ENCODE measurements at regions not wholly inside any gene's neighbourhood (a gene's known extent, or its start where the extent isn't known, plus 50 kb on each side); places are given as distances from the start of the nearest gene placed in this dataset.
"Not testable (repeated sequence)": the region's sequence is repeated elsewhere in the genome, so short reads cannot be mapped to it uniquely, and the experiment has no call there.

DNA sequence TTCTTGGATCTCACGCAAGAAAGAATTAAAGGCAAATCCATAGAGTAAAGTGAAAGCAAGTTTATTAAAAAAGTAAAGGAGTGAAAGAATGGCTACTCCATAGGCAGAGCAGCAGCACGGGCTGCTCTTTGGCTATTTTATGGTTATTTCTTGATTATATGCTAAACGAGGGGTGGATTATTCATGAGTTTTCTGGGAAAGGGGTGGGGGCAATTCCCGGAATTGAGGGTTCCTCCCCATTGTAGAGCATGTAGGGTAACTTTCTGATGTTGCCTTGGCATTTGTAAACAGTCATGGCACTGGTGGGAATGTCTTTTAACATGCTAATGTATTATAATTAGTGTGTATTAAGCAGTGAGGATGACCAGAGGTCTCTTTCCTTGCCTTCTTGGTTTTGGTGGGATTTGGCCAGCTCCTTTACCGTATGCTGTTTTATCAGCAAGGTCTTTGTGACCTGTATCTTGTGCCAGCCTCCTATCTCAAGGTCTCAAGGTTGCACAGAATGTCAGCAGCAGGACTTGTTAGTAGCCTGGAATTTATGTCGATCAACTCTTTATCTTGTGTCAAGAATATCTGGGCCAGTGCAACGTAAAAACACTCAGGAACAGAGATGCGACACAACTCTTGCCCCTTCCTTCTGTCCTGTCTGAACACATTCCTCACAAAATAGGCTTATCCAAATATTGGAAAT lies 931.4 kb downstream of the QKI start:
- DNase-seq: no peak

DNA sequence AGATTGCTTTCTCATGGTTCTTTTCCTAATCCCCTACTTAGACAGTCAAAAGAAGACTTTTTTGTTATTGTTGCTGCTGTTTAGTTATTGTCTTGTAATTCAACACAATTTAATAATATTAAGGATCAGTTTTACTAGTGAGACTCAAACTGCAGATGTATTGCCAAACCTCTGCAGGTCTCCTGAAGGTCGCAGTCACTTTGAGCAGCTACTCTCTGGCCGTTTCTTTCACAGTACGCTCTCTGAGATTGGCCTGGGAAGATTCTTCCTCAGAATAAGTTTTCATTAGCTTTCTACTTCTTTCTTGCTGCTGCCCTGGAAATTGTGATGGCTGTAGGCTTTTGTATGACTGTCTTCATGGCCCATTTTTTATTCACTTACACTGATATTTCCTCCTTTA lies 930.8 kb downstream of the QKI start:
- DNase-seq: no peak

DNA sequence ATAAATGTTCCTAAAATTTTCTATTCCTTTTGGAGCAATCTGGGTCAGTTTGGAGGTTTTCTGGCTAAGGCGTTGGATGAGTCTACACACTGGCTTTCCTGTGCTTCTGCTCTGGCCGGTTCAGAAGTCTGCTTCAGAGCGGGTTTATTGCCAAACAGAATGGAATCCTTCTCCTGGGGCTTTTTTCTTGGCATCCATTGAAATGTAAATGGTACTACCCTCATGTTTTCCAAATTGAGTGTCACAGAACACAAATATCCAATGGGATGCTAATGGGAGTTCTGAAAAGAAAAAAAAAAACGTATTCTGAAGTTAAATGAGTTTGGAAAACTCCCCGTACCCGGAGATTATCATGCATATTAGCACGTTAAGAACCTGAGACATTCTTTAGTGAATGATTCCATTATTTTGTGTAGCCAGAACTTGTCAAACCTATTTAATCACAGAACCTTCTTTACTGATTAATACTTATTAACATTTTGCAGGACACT lies 930.3 kb downstream of the QKI start:
- no peak for DNase-seq

DNA sequence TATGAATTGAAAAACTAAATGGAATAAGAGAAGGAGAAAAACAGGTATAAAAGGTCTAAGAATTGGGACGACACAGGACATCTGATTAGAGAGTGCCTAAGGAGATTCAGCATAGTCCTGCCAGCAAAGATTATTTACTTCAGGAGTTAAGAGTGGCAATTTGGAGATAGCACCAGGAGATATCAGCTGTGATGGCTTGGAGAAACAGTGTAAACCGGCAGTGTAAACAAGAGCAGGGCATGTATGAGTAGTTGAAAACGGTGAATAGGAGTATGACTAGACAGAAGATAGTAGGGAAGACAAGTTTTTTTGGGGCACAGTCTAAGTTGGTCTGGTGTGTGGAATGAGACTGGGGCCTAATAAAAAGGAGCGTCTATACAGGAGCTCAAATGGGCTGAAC lies 924.9 kb downstream of the QKI start:
- DNase-seq: not testable (repeated sequence)

DNA sequence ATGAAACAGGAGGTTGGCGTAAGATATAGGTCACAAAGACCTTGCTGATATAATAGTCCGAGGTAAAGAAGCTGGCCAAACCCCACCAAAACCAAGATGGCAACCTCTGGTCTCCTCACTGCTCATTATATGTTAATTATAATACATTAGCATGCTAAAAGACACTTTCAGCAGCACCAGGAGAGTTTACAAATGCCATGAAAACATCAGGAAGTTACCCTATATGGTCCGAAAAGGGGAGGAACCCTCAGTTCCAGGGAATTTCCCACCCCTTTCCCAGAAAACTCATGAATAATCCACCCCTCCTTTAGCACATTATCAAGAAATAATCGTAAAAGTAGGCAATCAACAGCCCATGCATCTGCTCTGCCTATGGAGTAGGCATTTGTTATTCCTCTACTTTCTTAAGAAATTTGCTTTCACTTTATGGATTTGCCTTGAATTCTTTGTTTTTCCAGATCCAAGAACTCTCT lies 923.4 kb downstream of the QKI start:
- DNase-seq: no peak

DNA sequence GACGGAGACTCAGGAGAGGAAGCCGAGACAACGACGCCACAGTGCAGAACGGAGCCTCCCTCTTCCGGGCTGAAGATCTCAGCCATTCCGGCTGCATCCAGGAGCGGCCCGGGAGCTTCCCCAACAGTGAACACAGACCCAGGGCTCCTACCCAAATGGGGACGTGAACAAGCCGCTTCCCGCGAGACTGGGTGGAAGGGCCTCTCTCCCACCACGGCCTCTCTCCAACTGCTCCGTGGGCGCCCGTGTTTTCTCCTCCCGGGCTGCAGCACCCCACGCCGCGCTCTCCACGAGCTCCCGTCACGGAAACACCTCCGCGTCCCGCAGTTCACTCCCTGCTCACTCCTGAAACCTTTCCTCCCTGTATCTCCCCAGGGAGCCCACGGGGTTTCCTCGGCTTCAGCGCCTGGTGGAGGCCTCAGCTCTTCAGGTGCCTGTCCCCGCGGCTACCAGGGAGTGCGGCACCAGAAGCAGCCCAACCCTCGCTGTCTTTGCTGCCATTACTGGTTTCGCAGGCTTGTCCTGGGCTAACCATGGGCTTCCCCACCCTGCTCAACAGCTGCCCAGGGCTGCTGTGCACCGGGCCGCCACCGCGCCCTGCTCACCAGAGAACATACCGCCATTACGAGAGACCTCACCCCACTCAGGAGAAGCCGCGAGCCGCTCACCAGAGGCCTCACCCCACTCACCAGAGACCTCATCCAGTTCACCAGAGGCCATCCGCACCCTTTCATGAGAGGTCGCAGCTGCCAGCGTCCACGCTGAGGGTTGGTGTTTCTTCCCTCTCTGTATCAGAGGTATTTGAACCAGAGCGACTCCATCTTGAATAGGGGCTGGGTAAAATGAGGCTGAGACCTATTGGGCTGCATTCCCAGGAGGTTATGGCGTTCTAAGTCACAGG lies 922.8 kb downstream of the QKI start:
- no peak for DNase-seq

DNA sequence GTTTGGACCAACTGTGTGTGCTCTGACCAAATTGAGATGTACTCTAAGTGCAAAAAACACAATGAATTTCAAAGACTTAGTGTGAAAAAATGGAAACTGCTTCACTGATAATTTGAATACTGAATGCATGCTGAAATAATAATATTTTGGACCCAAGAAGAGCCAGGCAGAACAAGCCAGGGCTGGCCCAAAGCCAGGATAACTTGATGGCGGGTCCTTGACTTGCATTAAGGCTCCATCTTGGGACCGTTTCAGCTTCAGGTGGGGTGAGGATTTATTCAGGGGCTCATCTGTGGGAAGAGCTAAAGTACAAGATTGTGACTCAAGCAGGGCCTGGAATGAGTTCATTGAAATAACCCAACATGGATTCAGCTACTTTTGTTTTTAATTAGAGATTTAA lies 921.9 kb downstream of the QKI start:
- no peak for DNase-seq

DNA sequence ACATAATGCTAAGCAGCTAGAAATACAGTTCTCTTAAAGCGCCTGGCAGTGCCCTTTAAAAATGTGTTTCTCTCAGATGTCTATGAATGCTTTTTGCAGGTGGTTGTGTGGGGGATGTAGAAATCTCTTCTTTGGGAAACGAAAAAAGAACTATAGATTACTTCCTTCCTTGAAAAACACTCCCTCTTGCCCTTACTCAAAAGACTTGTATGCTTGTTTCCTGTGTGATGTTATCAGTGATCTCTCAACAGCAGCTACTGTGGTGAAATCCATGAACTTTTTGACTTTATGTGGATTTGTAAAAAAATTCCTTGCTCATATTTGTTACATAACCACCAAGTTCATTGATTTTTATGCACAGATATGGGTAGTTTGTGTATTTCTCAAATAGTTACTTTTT lies 916.5 kb downstream of the QKI start:
- DNase-seq: no peak

DNA sequence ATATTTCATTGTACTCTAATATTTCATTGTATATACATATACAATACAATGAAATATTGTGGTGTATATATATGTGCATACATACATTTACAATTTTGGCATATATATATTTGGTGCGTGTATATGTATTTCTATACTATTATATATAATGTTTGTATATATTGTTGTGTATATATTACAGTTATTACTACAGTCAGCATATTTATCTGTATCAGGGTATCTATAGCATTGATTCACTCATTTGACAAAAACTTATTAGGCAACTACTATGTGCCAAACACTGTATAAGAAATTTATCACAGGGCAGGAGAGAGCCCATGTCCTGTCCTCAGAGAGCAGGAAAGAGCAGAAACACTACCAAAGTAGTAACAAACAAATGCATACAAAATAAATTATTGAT lies 910.6 kb downstream of the QKI start:
- DNase-seq: no peak

DNA sequence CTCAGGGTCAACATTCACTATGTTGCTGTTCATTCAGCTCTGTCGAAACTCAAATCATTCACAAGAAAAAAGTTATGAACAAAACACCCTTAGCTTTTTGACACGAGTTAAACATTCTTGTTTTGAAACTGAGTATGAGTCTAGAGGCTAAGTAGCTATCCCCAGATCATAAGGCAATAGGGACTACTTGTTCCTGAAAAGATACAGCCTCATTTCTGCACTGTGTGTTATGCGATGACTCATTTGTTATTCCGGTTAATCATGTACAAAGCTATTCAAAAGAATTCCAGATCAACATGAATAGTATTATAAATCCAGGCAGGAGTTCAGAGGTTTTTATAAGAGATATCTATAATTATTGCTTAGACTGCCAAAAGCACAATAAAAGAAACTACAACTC lies 908.0 kb downstream of the QKI start:
- no peak for DNase-seq

DNA sequence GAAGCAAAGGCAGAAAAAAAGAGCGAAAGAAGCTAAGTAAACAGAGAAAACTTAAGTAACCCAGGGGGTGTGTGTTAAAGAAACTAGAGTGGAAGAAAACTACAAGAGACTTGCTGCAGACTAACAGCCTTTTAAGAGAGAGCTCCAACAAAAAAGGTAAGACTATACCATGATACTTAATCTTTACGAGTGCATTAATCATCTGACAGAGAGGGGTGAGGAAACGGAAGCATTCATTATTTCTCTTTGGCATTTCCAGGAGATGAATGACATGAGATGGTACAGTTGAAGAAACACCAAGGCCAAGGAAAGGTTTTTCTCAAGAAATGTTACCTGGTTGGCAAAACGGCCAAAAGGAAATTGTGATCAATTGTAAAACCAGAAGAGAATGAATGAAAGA lies 906.8 kb downstream of the QKI start:
- no peak for DNase-seq

DNA sequence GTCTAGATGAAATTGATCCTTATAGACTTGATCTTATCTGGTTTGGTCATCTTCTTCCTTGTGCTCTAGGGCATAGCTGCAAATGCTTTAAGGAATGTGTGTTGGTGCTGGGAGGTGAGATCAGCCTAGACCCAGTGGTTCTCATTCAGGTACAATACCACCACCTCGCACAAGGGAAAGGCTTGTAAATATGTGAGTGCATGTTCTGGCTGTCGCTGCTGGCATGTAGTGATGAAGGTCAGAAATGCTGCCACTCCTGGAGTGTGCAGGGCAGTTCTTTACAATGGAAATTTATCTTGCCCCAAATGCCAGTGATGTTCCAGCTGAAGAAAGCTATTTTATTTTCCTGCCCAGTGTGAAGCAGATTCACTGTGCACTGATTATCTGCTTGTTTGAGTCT lies 900.9 kb downstream of the QKI start:
- no peak for DNase-seq

DNA sequence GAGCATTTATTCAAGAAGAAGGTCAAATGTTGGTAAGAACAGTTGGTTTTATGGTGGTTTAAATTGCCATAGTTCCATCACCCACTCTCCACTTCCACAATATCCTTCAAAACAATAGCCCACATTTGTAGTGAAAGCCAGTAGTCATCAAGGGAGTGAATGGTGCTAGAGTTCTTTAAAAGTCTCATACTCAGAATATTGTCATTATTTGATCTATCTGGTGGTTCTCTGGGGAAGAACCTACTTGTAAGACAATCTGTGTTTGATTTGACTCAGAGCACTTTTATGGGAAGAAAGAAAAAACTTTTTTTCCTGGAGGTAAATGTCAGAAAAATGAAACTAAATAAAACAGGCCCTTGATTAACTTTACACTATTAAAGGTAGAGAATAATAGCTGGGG lies 893.8 kb downstream of the QKI start:
- no peak for DNase-seq

DNA sequence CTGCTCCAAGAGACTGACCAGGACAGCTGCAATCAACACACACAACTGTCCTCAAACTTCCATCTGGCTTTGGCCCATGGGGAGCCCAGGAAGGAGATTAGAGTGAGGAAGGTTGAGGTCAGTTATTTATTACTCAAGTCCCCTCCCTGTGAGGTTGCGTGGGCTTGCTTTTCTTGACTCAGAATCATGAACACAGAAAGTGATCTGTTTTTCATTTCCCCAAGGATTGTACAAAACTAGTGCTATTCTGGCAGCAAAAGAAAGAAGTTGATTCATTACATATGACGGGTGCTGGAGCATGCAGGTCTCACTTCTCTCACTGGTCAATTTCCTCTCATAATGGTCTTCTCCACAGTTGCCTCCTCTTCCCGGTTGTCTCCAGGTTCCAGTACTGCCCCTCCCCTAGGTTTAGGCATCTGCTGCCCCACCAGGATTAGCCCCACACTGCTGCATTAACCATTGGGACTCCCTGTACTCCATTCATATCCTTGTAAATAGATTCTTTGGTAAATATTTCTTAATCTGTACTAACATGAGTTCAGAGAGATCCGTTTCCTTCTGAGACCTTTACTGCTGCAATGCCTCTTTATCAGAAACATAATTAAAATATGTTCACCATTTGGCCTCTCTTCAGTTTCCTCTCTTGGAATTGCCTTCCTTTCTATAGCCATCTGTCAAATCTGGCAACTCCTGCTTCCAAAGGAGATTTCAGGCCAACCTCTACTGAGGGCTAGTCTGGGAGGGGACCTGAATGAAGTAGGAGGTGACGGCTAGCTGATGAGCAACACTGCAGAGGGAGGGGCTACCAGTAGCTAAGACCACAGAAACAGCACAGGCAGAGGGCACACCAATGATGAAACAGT lies 888.8 kb downstream of the QKI start:
- DNase-seq: no peak

DNA sequence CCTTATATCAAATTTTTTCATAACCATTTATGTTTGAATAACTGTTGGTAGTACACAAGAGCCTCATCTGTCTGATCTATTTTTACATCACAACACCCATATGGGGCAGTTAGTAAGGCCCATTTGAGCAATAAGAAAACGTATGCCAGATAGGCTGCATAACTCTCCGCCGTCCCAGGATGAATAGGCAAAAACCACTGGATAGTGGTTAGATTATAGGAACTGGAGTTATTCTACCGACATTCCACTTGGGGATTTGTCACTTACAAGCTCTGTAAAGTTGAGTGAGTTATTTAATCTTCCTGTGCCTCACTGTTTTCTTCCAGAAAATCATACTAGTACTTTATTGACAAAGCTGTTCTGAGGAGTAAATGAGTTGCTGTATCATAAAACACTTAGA lies 881.9 kb downstream of the QKI start:
- DNase-seq: no peak

DNA sequence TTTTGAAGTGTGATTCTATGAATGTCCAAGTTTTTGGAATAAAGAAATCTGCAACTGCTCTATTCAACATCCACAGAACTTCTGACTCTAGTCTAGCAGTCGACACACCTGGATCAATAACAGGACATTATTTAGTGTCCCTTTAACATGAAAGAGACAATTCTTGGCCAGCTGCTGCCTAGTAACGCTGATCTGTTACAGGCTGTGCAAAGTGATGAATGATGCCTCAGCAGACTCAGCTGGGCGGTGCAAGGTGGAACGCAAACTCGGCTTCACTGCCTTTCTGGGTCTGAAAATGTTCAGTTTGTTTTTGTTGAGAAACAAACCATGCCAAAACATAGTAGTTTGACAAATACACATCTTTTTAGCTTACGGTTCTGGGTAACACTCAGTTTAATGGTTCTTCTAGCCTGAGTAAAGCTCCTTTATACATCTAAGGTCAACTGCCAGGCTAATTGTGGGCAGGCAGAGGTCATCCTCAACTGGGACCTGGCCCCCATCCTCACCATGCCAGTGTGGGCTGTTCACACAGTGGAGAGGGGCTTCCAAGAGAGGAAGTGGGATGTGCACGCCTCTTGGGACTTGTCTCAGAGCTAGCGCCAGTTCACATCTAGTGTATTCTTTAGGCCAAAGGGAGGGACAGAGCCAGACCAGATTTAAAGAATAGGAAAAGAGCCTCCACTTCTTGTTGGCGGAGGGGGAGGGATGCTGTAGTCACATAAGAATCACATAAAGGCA lies 879.7 kb downstream of the QKI start:
- no peak for DNase-seq

DNA sequence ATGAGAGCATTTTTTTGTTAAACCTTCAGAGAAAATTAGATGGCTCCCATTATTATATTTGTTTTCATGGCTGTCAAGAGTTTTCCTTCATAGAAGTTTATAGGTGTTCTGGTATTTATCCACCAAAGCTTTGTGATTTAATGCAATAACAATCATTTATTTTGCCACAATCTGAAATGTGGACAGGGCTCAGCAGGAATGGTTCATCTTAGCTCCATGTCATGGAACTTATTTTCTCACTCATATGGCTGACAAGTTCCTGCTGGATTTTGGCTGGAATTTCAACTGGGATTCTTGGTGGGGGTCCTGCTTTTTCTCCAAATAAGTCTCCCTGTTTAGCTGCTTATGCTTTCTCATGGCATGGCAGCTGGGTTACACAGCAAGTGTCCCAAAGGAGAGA lies 876.7 kb downstream of the QKI start:
- DNase-seq: no peak

DNA sequence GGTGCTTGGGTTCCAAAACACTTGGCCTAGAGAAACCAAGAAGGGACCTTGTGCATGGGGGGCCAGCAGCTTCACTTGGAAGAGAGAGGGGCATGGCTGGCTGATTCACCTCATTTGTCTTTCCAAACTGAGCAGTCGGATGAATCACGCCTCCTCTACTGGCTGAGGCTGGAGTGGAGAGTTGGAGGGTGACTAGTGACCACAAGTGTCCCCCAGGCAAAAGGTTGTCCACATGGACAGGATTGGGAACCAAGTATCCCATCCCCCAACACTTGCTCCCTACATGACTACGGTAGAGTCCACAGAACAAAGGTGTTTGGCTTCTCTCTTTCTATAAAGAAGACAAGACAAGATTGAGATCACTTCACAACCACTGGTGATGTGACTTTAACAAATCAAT lies 875.6 kb downstream of the QKI start:
- no peak for DNase-seq

DNA sequence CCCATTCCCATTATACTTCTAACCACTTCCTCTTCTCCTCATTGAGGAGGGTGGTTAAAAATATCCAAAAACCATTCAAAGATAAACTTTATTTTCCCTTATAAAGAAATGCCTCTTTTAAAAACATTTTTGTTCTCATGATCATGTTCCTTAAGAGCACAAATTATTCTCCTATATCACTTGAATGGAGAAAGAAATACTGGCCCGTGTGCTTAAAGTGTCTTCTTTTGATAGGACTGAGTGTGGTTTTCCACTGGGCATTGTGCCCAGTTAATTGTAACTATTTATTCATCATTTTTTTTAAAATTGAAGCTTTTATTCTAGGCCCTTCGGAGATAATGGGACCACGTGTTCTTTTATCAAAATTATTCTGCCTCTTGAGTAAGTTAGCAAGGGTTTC lies 871.5 kb downstream of the QKI start:
- no peak for DNase-seq

DNA sequence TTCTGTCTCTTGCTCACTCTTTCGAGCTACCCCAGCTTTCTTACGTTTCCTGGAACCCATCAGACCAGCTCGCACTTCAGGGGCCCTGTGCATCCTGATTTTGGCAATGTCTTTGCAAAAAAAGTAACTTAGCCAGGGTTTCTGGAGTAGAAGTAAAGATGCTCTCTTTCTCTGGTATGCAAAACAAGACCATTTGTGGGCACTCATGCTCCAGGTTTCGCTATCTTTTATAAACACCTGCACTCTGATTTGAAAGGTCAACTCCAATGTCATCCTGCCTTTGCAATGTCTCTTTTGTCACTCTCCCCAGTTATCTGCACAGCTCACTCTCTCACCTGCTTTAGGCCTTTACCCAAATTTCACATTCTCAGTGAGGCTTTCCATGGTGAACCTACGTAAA lies 869.1 kb downstream of the QKI start:
- no peak for DNase-seq

DNA sequence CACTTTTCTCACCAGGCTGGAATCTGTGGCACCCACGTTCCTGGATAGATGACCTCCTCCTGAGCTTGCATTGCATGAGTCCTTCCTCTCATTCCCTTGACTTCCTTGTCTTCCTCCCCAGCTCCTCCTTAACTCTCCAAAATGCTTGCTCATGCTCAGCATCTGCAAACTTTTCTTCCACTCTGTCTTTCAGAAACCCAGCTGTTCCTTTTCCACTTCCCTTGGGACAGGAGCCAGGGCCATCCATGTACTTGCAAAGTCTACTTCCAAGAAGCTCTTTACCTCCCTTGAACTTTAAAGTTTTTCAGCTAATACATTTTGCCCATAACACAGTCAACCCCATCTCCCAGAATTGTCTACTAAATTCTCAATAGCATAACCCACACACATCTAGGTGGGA lies 861.7 kb downstream of the QKI start:
- DNase-seq: no peak

DNA sequence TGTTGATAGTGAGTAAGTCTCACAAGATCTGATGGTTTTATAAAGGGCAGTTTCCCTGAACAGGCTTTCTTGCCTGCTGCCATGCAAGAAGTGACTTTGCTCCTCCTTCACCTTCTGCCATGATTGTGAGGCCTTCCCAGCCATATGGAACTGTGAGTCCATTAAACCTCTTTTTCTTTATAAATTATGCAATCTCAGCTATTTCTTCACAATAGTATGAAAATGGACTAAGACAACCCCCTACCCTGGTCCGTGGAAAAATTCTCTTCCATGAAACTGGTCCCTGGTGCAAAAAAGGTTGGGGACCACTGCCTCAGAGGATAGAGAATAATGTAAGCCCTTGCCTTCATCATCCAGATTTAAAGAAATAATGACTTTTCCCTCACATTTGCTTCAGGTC lies 861.3 kb downstream of the QKI start:
- no peak for DNase-seq

DNA sequence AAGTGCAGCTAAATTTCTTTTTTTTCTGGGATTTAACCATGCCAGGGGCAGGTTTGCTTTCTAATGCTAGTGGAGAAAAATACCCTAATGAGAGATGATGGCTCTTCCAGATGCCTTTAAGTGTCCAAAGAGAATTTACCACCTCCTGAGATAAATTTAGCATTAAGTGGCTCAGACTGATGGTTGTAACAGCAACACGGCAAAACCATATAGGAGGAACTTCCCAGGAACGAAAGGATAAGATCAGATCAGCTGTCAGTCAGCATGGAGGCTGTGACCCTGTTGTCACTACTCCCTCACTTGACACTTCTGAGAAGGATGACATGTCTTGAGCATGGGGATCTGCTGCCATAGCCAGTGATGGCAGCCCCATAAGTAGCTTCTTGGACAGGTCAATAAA lies 860.0 kb downstream of the QKI start:
- no peak for DNase-seq

All from DMS 273 treated with DMSO at 0.1 percent for 48 hours (cell line).